Ammon's horn (tissue), 1 donor: ENCODE measurements at regions not wholly inside any gene's neighbourhood (a gene's known extent, or its start where the extent isn't known, plus 50 kb on each side); places are given as distances from the start of the nearest gene placed in this dataset.

Experiments used
- DNase-seq: peaks from one replicate; pipeline ENCODE4 v3.0.0-alpha.2; 2016; ENCODE audit warnings: low spot score

DNA sequence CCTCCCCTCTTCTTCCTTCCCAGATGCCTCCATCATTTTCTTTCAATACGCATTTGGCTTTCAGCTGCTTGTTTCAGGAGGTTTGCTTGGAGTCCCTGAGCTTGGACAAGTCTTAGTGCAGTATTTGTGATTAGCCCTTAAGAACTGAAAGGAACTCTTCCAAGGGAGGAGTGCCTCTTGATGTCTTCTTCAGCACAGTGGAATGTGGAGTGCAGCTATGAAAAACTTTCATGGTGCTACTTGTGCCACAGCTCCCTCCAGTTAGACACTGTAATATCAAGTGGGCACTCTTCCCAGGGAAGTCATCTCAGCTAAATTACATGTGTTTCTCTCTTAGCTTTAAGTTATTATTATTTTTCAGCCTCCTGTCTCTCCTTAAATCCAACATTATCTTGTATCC lies 173.1 kb downstream of the NECTIN3 start:
- DNase-seq = no peak

DNA sequence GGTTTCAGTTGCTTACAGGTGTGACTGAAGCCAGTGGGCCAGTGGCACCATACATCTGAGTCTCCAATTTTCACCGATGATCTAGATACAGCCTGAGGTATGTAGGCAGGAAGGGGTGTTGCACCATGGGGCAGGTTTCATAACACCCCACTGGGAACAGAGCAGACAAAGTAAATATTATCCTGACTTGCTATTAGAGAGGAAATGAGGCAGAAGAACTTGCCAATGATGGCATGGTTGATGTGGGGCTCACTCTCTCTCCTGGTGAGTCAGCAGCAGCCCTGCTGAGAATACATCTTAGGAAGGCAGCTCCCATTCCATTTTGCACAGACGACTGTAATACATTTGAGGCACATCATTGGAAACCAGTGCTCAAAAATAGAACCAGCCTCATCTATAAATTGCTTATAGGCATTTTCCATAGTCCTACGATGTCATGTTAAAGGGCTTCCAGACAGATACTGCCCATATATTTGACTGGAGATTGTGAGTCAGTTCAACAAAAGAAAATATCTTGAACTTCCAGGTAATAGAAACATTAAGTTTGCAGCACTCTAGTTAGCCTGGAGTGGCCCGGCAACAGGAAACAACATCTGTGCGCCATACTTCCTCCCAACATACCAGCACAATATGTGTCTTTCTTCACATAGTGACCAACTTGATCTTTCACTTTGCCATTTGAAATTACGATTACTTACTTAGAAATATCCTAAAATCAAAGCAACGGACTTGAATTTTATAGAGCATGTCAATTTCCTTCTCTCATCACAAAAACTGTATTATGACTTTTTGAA lies 175.5 kb downstream of the NECTIN3 start:
- no peak for DNase-seq

DNA sequence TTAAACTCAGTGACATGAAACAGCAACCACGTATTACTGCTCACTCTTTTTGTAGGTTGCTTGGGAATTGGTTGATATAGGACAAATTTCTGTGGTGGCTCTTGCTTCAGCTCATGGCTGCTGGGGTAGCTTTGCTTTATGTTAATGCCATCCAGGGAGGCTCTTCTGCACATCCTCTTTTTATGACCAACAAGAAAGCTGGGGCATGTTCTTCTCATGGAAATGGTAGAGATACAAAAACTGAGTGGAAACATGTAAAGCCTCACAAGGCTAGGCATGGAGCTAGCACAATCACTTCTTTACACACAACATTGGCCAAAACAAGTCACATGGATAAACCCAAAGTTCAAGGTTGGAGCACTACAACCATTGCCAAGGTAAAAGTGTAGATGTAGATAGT lies 176.8 kb downstream of the NECTIN3 start:
- no peak for DNase-seq

DNA sequence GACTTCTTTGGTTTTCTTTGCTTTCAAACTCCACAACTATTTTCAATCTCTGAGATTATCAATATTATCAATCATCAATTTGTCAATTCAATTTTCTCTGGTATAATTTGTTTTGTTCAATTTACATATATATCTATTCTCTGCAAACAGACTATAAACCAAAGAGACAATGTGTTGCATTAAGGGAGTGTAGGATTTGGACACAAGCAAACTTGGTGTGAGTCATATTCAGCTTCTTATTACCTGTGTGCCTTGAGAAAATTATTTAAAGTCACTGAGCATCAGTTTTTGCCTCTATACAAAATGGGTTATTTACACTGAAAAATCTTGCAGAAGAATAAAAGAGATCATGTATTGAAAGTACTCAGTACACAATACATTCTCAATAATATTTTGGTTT lies 177.8 kb downstream of the NECTIN3 start:
- no peak for DNase-seq

DNA sequence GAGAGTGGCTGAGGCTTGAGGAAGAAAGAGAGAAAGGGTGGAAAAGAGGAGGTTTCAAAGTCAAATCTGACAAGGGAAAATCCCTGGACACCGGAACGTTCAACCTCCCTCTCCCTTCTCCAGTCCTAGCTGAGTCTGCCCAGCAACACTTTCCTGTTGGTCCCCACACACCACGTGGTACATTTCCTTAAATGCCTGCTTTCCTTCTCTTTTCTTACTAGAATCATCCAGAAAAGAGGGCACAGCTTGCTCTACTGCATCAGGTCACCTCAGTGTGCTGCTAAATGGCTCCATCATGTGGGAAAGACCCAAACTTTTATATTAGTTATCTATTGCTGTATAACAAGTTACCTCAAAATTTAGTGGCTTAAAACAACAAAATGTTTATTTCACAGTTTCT lies 181.2 kb downstream of the NECTIN3 start:
- peak; percentile 66 for DNase-seq

DNA sequence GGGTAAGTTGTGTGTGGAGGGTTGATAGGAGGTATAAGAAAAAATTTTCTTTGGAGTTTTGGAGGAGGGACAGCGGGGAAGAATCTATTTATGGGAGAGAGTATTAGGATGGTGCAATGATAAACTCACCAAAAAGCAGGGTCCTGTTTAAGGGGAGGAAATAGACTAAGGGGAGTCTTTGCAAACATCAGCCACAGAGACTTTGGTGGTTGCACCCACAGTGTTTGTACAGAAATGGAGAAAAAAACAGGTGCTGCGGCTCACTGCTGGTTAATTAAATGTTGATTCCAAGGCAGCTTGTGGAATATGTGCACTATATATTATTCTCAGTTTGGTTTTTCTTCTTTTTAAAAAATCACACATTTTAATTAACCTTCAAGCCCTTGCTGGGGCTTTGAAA lies 182.1 kb downstream of the NECTIN3 start:
- no peak for DNase-seq

DNA sequence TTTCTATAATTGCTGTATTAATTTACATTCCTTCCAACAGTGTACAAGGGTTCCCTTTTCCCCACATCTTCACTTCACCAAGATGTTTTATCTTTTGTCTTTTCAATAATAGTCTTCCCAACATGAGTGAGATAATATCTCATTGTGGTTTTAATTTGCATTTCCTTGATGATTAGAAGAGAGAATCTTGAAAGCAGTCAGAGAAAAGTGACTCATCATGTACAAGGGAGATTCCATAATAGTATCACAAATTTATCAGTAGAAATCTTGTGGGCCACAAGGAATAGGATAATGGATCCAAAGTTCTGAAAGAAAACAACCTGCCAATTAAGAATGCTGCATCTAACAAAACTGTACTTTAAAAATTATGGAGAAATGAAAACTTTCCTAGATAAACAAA lies 189.3 kb downstream of the NECTIN3 start:
- no peak for DNase-seq

DNA sequence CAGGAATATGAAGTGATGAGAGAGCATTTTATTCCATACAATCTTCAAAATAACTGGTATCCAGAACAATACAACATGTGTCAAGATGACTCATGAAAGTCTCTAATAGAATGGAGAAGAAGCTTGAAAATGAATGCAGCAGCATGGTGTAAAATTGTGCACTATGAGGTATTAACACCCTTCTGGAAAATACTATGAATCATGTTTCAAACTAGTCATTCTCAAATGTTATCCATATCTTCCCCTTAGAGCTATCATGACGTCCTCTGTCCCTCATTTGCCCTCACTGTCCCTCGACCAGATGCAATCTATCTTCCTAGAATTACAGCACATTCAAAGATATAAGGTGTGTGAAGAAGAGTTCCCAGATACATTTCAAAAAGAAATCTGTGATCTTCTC lies 198.2 kb downstream of the NECTIN3 start:
- no peak for DNase-seq

DNA sequence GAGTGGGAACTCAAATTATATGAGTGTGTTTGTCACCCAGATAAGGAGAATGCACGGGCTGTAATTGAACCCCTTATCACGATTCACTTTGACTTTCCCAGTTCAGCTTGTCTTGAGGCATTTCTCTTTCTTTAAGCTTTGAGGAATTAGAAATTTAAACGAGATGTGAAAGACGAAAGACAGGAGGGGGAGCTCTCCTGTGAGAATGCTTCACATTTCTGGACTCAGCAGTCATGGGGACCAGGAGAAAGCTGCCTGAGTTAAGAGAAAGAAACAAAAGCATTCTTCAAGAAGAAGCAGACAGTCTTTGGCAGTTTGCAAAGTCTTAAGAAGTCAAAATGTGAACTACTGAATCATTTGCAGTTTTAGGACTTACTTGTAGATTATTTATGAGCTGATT lies 205.6 kb downstream of the NECTIN3 start:
- peak; percentile 36 for DNase-seq

DNA sequence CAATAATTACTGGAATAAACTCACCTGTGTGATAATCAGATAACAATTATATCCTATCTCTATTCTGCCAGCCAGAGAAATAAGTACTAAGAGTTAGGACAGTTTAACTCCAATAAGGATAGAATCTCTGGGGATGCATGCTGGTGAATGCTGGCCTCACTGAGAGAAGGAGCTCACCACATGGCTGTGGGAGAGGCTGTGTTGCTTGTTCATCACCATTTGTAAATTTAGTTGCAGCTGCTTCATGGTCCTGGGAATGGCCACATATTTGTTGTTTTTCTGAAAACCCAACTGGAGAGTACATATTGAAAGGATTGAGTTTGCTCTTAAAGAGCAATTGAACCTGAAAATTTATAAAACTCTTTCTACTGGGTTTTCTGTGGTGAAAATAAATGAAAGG lies 207.3 kb downstream of the NECTIN3 start:
- no peak for DNase-seq

DNA sequence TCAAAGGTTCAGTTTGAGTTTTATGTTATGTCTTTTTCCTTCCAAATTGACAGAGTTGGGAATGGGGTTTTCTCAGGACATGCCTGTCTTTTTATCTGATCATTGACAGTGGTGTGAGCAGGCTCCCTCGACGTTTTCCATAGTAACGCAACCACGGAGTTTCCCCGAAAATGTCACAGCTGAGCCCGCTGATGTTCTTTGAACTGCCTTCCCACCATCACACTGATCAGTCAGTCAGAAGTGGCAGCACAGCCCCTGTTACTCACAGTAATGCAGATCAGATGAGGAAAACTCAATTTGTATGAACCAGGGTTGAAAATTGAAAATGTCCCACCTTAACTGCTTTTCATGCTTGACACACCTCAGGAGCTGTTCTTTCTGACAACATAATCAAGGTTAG lies 210.4 kb downstream of the NECTIN3 start:
- no peak for DNase-seq

DNA sequence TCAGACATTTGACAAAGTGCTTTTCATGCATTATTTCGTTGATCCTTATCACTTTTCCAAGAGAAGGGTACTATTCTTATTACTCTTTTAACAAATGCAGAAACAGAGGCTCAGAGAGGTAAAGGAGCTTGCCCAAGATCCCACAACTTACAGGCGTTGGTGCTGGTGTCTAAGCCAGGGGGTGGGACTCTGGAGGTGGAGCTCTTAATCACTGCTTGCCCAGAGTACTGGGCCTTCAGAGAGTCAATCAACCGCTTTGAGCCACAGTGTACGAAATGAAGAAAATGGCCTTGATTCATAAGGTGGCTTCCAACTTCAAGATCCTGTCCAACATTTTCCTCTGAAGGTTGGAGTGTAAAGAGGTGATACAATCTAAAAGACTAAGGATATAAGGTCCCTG lies 211.5 kb downstream of the NECTIN3 start:
- no peak for DNase-seq

DNA sequence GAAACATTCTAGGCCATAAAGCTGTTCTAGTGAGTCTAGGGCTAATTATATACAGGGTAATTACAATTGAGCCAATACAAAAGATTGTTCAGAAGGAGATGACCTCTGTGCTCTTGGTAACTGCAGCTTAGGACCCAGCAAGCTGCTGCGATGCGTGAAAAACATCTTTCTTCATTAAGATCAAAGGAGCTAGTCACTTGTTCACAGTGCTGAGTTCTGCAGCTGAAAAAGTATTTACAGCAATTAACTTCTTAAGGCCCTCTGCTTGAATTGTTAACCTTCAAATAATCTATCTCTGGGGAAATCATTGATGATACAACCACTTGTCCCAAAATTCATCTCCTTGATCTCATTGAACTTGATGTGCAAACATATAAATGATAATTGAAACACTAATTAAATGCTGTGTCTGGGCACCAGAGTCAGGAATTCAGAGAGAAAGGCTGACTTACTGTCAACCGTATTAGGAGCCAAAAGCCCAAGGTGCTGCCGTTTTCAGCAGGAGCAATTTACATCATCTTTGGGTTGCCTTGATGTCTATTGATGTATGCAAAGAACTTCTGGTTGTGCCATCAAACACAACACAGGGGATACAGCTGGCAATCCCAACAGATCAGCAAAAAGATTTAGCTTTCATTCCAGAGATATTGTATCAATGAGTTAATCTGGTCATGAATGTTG lies 213.0 kb downstream of the NECTIN3 start:
- DNase-seq = no peak

DNA sequence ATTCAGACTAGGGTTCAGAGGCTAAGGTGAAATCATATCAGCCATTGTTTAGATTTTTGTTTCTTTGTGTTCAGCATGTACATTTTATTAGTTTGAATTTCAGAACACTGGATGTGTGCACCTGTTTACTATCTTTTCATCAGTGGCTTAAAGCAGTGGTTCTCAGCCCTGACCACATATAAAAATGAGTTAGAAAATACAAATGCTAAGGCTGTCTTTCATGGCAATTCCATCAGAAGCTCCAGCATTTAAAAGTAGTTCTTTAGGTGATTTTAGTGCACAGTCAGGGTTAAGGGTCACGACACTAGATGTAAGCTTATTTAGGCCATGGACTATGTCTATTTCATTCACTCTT lies 213.5 kb downstream of the NECTIN3 start:
- no peak for DNase-seq

DNA sequence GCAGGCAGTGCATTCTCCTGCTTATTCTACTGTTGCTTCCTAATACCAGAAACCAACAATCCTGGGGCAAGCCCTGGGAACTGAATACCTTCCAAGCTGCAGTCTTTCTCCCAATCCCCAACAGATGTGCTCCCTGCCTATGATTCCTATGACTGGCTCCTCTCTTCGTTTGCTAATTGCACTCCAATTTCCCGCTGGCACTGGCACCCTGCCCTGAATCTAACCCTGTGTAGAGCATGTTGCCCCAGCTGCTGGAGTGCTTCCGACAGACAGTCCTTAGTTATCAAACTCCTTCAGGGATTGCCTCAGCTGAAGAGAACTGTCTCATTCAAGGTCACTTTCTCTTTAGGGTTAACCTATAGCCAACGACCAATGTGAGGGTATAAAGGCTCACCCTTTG lies 214.1 kb downstream of the NECTIN3 start:
- no peak for DNase-seq

DNA sequence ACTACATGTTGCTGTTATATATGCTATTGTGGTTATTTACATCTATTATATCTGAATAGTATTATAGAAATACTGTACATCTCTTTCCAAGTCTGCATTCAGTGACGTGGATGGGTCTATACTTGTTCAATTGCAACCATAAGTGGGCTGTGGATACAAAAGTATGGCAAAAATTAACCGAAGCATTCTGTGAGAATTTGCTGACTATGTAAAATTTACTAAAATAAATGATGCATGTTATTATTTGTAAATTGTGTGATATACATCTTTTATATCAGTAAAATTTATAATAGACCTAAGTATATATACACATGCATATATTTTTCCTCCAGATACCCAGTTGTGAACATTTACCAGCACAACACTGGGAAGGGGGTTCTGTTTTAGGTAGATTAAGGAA lies 215.1 kb downstream of the NECTIN3 start:
- DNase-seq = no peak

DNA sequence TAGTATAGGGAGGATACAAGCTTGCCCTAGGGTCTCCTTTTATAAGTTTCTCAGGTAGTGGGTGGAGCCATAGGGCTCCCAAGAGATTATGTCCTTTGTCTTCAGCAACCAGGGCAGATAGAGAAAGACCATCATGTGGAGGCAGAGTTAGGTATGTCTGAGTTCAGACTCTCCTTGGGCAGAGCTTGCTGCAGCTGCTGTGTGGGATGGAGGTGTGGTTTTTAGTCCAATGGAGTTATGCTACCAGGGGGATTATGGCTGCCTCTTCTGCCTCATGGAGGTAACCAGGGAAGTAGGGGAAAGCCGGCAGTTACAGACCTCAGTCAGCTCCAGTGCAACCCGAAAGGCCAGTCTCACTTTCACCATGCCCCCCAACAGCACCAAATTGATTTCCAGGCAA lies 220.5 kb downstream of the NECTIN3 start:
- no peak for DNase-seq

DNA sequence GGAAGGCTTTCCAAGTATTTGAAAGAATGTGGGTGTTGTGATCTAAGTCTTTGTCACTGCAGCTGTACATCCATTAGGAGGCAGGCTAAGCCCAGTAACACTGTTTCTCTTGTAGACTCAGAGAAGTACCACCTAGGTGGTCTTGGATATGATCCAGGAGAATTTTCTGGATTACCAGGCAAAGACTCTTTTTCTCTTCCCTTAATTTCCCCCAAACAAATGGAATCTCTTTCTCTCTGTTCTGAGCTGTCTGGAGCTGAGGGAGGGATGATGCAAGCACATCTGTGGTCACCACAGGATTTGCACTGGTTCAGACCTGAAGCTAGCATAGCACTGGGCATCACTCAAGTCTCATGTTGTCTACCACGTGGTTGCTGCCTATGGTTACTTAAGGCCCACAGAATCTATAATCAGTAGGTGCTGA lies 227.6 kb downstream of the NECTIN3 start:
- no peak for DNase-seq

DNA sequence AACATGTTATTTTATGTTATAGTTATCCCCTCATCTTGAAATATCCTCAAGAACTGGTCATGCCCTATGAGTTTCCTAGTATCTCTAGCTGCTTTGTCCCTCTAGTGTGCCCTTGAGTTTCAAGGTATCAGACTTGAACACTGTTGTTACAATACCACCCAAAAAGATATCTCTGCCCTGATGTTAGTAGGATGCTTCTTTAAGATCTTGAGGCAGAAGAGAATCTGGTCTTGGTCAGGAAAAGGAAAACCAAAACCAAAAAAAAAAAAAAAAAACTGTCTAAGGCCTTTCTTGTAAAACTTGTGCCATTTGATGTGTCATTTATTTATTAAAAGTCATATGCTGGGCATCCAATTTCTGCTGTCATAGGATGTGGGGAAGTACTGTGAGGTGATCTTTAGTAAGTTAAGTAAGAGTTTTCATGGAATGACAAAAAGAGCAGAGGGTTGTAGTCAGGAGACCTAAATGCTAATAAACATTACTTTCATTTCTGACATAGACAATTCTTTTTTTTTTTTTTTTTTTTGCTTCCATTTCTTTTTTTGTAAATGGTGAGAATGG lies 229.7 kb downstream of the NECTIN3 start:
- DNase-seq = no peak

DNA sequence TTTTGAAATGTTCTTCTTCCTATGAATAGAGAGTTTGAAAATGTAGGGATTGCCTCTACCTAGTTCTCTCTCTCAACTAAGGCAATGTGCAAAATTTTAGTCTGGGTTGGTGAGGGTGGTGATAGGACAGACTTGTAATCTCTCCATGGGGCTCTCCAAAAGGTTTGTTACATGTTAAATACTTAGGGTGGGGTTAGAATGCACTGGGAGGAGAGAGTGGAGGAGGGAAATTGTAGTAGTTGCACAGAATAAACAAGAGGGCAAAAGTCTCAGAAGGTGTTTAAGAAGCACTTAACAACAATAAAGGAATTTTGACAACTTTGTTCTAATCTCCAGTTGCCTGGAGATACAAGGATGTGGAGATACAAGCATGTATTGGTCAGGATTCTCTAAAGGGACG lies 230.4 kb downstream of the NECTIN3 start:
- no peak for DNase-seq

DNA sequence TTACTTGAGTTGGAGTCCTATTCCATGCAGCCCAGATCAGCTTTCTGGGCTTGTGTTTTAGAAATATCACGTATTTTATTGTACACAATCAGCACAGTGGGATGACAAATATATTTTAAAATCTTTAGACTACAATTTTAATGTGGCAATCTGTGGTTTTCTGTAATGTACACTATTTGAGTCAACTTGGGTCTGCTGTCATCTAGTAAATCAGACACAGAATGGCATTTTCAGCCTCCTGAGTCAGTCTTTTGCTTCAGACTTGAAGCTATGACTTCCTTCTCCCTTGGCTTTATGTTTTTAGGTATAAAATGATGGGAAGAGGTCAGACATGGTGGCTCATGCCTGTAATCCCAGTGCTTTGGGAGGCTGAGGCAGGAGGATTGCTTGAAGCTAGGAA lies 232.1 kb downstream of the NECTIN3 start:
- DNase-seq = no peak

DNA sequence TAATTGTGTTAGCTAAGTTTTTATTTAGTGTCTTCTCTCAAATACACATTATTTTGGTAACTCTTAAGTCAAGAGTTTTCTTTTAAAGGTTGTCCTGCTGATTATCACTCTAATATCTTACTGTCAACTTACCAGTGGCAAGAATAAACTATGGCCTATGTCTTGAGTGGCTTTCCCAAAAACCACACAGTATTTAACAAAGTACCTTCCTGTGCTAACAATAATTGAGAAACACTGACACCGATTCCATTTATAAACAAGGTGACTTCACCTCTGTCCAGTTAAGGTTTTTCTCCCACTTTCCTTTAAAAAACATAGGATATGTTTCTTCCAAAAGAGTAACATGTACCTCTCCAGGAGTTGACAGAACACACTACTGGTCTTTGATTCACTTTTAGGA lies 234.3 kb upstream of the CD96 start:
- no peak for DNase-seq

DNA sequence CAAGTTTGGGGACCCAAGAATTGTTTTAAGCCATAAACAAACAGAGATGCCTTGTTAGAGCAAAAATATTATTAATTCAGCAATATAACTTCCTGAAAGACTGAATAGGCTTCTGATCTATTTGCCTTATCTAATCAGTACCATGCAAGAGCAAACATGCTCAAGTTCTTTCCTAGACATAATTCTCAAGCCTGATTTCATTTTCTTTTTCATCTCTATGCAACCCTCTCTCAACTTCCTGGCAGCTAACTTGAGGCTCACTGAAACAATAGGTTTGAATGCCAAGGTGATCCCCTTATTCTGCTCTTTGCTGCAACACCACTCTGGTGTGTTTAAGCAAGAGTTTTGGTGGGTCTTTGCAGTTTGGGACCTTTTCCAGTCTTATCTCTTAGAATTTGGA lies 230.9 kb upstream of the CD96 start:
- DNase-seq = no peak
